ENCODE measurements at regions not wholly inside any gene's neighbourhood (a gene's known extent, or its start where the extent isn't known, plus 50 kb on each side); places are given as distances from the start of the nearest gene placed in this dataset.

GRCh38 chr2:234732404-234733092, 219.3 kb upstream of the SH3BP4 start:
- TF ChIP-seq POLR2A (IDR thresholded peaks at IDR 0.05) (no peak), CTCF (IDR thresholded peaks at IDR 0.05) (no peak)

Data from heart left ventricle (tissue), 13 donors.